ENCODE measurements at regions not wholly inside any gene's neighbourhood (a gene's known extent, or its start where the extent isn't known, plus 50 kb on each side); places are given as distances from the start of the nearest gene placed in this dataset.

- no peak overlapping the region for H3K4me3 ChIP-seq (ENCODE audit: low read depth, low read length)
- no peak for DNase-seq (ENCODE audit: low read depth)
- TF ChIP-seq CTCF (IDR thresholded peaks at IDR 0.05; ENCODE audit: control insufficient read depth, extremely low read depth, insufficient read depth) = no peak
Observed at GRCh38 chr4:180557950-180558349, 1685.3 kb upstream of the TENM3 start.

DNA sequence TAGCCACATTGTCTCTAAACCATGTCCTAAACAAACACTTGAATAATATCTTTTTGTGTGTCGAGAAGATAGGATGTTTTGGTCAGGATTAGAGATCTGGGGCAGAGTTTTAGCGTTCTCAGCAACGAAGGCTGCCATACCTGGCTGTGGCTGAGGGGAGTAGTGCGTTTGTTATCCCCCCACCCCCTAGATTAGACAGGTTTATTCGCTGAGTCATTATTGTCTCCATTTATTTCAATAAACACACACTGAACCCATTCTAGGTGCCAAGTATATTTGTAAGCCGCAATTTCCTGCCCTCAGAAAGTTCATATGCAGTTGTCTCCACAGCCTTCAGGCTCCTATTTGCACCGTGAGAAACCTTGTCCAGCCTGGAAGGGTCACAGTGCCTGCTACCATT lies 1684.8 kb upstream of the TENM3 start:
- H3K4me3 ChIP-seq (ENCODE audit: low read depth, low read length) = no peak overlapping the region
- DNase-seq (ENCODE audit: low read depth) = no peak
- no peak for TF ChIP-seq CTCF (IDR thresholded peaks at IDR 0.05; ENCODE audit: control insufficient read depth, extremely low read depth, insufficient read depth)

- no peak for TF ChIP-seq CTCF (IDR thresholded peaks at IDR 0.05; ENCODE audit: control insufficient read depth, extremely low read depth, insufficient read depth)
- H3K4me3 ChIP-seq (ENCODE audit: low read depth, low read length) = no peak overlapping the region
- DNase-seq (ENCODE audit: low read depth) = no peak
Observed at GRCh38 chr4:180560896-180561295, 1682.3 kb upstream of the TENM3 start.

DNA sequence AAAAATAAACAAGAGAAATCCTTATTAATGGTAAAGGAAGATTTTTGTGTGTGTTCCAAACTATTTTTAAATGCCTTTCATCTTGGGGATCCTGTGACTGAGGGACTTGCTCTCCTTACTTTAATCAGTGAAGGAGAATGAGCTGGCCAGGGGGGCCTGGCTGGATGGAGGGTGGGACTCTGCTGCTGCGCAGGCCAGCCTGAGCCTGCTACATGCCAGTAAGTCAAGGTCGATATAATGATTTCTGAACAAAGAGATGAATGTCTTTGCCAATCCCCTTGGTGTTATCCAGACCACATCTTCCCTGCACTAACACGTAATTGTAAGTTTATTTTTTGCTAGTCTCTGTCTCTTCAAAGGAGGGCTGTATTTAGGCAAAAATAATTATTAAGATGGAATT lies 1679.2 kb upstream of the TENM3 start:
- no peak for DNase-seq (ENCODE audit: low read depth)
- no peak for TF ChIP-seq CTCF (IDR thresholded peaks at IDR 0.05; ENCODE audit: control insufficient read depth, extremely low read depth, insufficient read depth)
- H3K4me3 ChIP-seq (ENCODE audit: low read depth, low read length) = no peak overlapping the region

GRCh38 chr4:180564448-180564847 lies 1678.8 kb upstream of the TENM3 start:
- TF ChIP-seq CTCF (IDR thresholded peaks at IDR 0.05; ENCODE audit: control insufficient read depth, extremely low read depth, insufficient read depth) = no peak
- DNase-seq (ENCODE audit: low read depth) = no peak
- H3K4me3 ChIP-seq (ENCODE audit: low read depth, low read length) = no peak overlapping the region

GRCh38 chr4:180565856-180566431 lies 1677.3 kb upstream of the TENM3 start:
- TF ChIP-seq CTCF (IDR thresholded peaks at IDR 0.05; ENCODE audit: control insufficient read depth, extremely low read depth, insufficient read depth) = no peak
- no peak for DNase-seq (ENCODE audit: low read depth)
- no peak overlapping the region for H3K4me3 ChIP-seq (ENCODE audit: low read depth, low read length)

GRCh38 chr4:180566492-180566891 lies 1676.7 kb upstream of the TENM3 start:
- H3K4me3 ChIP-seq (ENCODE audit: low read depth, low read length) = no peak overlapping the region
- TF ChIP-seq CTCF (IDR thresholded peaks at IDR 0.05; ENCODE audit: control insufficient read depth, extremely low read depth, insufficient read depth) = no peak
- DNase-seq (ENCODE audit: low read depth) = no peak

Data from LNCaP clone FGC (cell line).